Natural killer cell (primary cell): ENCODE measurements at regions not wholly inside any gene's neighbourhood (a gene's known extent, or its start where the extent isn't known, plus 50 kb on each side); places are given as distances from the start of the nearest gene placed in this dataset.

ENCODE experiments used
- ATAC-seq, 3 donors: fragments of 150-1000 bp in 2 of 3; fragments of 200-7000 bp in 1 of 3; cut with Tn5 transposase; 1 replicate in 1 of 3; 2 replicates in 2 of 3; pipeline ENCODE4 v1.10.0; 2021; ENCODE audit warnings: mild to moderate bottlenecking in 2 of 3, moderate library complexity in 2 of 3
- DNase-seq, 2 donors: peaks; one replicate each; pipeline versions ENCODE4 v3.0.0 to v3.0.0-alpha.2; 2013 to 2021; ENCODE audit warnings: mixed read lengths in 1 of 2
- H3K27ac ChIP-seq: one replicate; pipeline ENCODE4 v1.5.1; 2013; ENCODE audit warnings: mild to moderate bottlenecking, low read length
- H3K27me3 ChIP-seq: one replicate; pipeline ENCODE4 v1.6.1; 2013; ENCODE audit warnings: low read length; ENCODE audit not compliant: control insufficient read depth, insufficient read depth
- H3K36me3 ChIP-seq: one replicate; pipeline ENCODE4 v1.6.1; 2013; ENCODE audit warnings: low read length; ENCODE audit not compliant: control insufficient read depth, insufficient read depth
- H3K4me1 ChIP-seq: one replicate; pipeline ENCODE4 v1.6.1; 2013; ENCODE audit warnings: low read length; ENCODE audit not compliant: control insufficient read depth, insufficient read depth
- H3K4me3 ChIP-seq: one replicate; pipeline ENCODE4 v1.5.1; 2013; ENCODE audit warnings: low read length
- H3K9me3 ChIP-seq: one replicate; pipeline ENCODE4 v1.6.1; 2013; ENCODE audit warnings: low read length; ENCODE audit not compliant: control insufficient read depth, insufficient read depth
- H3K27ac Mint-ChIP-seq, 2 donors: one replicate each; pipeline ENCODE4 v1.8.0; 2022; ENCODE audit warnings: mild to moderate bottlenecking in 2 of 2, mixed read lengths in 2 of 2, moderate library complexity in 1 of 2
- H3K27me3 Mint-ChIP-seq, 2 donors: one replicate each; pipeline ENCODE4 v1.8.0; 2022; ENCODE audit warnings: low read depth in 2 of 2, mixed read lengths in 2 of 2
- H3K36me3 Mint-ChIP-seq: one replicate; pipeline ENCODE4 v1.8.0; 2022; ENCODE audit warnings: mixed read lengths
- H3K4me1 Mint-ChIP-seq, 2 donors: one replicate each; pipeline ENCODE4 v1.8.0; 2022; ENCODE audit warnings: mixed read lengths in 2 of 2
- H3K4me3 Mint-ChIP-seq: one replicate; pipeline ENCODE4 v1.8.0; 2022; ENCODE audit warnings: mild to moderate bottlenecking, moderate library complexity, mixed read lengths
- H3K9me3 Mint-ChIP-seq, 2 donors: one replicate each; pipeline ENCODE4 v1.8.0; 2022; ENCODE audit warnings: mixed read lengths in 2 of 2
- CTCF ChIP-seq: fragments of 200-600 bp; IDR thresholded peaks from one replicate; pipeline ENCODE4 v1.8.0; 2022; ENCODE audit warnings: antibody characterized with exemption
- WGBS: methylation state at CpG from one replicate; pipeline ENCODE4 v1.1.7; 2013; ENCODE audit warnings: missing lambda C conversion rate; ENCODE audit not compliant: insufficient coverage; 5-methylcytosine and 5-hydroxymethylcytosine counted together
- intact Hi-C: fragments of 100-400 bp; cut with micrococcal nuclease; formaldehyde crosslinking; loops from one replicate; pipeline ENCODE4 v1.14.2; 2022

GRCh38 chr7:25798344-25798743 is 353.7 kb upstream of the NFE2L3 start:
- Histone ChIP-seq H3K27ac (no peak overlapping the region), H3K9me3 (no peaks in the 10 kb centered on the region), H3K36me3 (no peaks in the 10 kb centered on the region), H3K4me3 (no peak overlapping the region), H3K4me1 (no peaks in the 10 kb centered on the region), H3K27me3 (peaks cover 2% of the 10 kb centered on the region)
- intact Hi-C loops = no loop called here
- H3K27me3 Mint-ChIP-seq = peaks cover 5 to 51% of the 10 kb centered on the region in 2 donors
- no peaks in the 10 kb centered on the region for H3K9me3 Mint-ChIP-seq
- H3K36me3 Mint-ChIP-seq = no peaks in the 10 kb centered on the region
- WGBS = 90% methylated on average over 1 of the region's 1 CpG
- no peak overlapping the region for H3K27ac Mint-ChIP-seq
- DNase-seq = no peak
- no peak overlapping the region for H3K4me3 Mint-ChIP-seq
- TF ChIP-seq CTCF = no peak
- H3K4me1 Mint-ChIP-seq = no peaks in the 10 kb centered on the region
- ATAC-seq = no peak

GRCh38 chr7:25801214-25801613 is 350.8 kb upstream of the NFE2L3 start:
- Histone ChIP-seq H3K4me3 (no peak overlapping the region), H3K27ac (no peak overlapping the region), H3K4me1 (no peaks in the 10 kb centered on the region), H3K27me3 (peaks cover 5% of the 10 kb centered on the region), H3K36me3 (no peaks in the 10 kb centered on the region), H3K9me3 (no peaks in the 10 kb centered on the region)
- intact Hi-C loops = no loop called here
- H3K36me3 Mint-ChIP-seq = no peaks in the 10 kb centered on the region
- H3K27ac Mint-ChIP-seq = no peak overlapping the region
- no peaks in the 10 kb centered on the region for H3K4me1 Mint-ChIP-seq
- H3K27me3 Mint-ChIP-seq = peaks cover 6 to 64% of the 10 kb centered on the region in 2 donors
- H3K9me3 Mint-ChIP-seq = no peaks in the 10 kb centered on the region
- 91% methylated on average over 3 of the region's 3 CpGs for WGBS
- no peak for TF ChIP-seq CTCF
- no peak overlapping the region for H3K4me3 Mint-ChIP-seq
- DNase-seq (no peak), ATAC-seq (no peak)

- H3K27ac Mint-ChIP-seq = no peak overlapping the region
- intact Hi-C loops = no loop called here
Measured at GRCh38 chr7:25802057-25802456, 349.9 kb upstream of the NFE2L3 start.

More at GRCh38 chr7:25802057-25802456, 349.9 kb upstream of the NFE2L3 start:
- Histone ChIP-seq H3K9me3 (no peaks in the 10 kb centered on the region), H3K4me1 (no peaks in the 10 kb centered on the region), H3K27me3 (peaks cover 5% of the 10 kb centered on the region), H3K27ac (no peak overlapping the region), H3K36me3 (no peaks in the 10 kb centered on the region), H3K4me3 (no peak overlapping the region)
- DNase-seq = no peak
- Mint-ChIP-seq H3K36me3 (no peaks in the 10 kb centered on the region), H3K9me3 (no peaks in the 10 kb centered on the region), H3K27me3 (peaks cover 6 to 71% of the 10 kb centered on the region in 2 donors), H3K4me3 (no peak overlapping the region), H3K4me1 (no peaks in the 10 kb centered on the region)
- 72% methylated on average over 2 of the region's 3 CpGs for WGBS
- ATAC-seq = no peak
- TF ChIP-seq CTCF = no peak
